HG03469 (cell line): ENCODE measurements at regions not wholly inside any gene's neighbourhood (a gene's known extent, or its start where the extent isn't known, plus 50 kb on each side); places are given as distances from the start of the nearest gene placed in this dataset.

Experiments used
- ATAC-seq: cut with Tn5 transposase; IDR thresholded peaks from one replicate; pipeline ENCODE4 v1.9.1; 2021; ENCODE audit warnings: mild to moderate bottlenecking, moderate library complexity, moderate number of reproducible peaks; ENCODE audit not compliant: unreplicated experiment

GRCh38 chr1:61627365-61627764, 97.6 kb downstream of the TM2D1 start:
- no peak for ATAC-seq

DNA sequence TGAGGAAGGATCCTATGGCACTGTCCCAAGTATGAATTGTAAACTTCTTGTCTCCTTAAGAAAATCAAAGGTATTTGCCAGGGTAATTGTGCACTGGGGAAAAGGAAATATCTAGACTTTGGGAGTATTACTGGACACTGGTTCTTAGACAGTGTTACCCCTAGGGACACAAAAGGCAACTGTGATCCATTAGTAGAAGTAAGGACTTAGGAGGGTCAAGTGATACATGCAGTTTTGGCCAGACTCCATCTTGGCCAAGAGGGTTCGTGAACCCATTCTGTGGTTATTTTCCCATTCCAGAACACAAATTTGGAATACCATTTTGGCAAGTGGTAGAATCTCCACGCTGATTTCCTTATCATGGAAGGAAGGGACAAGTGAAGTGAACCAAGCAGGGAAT, 98.1 kb downstream of the TM2D1 start:
- ATAC-seq: no peak

DNA sequence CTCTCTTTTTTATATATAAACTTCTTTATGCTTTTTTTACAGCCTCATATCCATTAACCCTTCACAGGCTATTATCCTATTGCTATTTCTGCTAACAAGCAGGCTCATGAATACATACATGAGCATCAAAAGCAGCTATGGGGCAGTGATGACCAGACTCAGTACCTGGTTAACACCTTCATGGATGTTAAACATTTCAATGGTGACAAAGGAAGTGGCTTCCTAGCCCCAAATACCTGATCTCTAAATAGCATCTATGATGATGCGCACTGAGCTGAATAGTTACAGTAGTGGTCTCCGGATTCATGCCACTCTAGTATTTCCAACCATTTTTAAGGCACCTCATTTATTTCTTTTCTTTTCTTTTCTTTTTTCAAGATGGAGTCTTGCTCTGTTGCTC, 101.1 kb downstream of the TM2D1 start:
- no peak for ATAC-seq

- ATAC-seq: no peak
Observed at GRCh38 chr1:61620536-61620935, 104.4 kb downstream of the TM2D1 start.

- ATAC-seq: no peak
Observed at GRCh38 chr1:61618755-61619154, 106.2 kb downstream of the TM2D1 start.

DNA sequence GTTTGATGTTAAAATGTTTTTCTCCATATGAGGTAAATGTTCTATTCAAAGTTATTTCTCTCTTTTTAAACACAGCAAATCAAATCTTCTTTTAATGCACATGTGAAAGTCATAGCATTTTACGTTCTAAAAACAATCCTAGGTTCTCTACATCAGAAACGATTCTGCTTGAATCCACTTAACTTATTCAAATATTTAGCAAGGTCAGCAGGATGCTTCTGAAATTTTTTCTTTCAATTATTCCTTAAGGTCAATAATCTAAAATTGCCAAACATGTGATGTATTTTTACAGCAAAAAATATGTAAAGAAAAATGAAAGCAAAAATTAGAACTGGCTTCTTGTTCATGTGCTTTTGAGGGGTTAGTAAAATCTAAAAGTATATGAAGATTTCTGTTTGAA, 106.7 kb downstream of the TM2D1 start:
- ATAC-seq: no peak

DNA sequence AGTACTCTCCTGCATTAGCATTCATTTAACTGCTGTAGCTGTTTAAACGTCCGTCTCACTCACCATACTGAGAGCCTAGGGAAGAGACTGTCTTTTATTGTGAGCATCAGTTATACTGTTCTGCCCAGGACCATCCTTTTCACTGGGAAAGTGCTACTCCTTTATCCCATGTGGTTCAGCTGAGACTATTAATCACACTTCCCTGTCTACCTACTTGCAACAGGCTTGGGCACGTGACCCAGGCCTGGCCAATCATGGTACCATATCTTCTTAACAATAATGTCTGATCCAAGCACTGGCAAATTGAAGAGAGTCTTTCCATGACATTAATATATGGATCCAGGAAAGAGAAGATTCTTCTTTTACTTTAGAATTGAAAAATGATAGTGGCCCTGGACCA, 108.1 kb downstream of the TM2D1 start:
- ATAC-seq: no peak

GRCh38 chr1:61612602-61613001, 112.3 kb downstream of the TM2D1 start:
- no peak for ATAC-seq

DNA sequence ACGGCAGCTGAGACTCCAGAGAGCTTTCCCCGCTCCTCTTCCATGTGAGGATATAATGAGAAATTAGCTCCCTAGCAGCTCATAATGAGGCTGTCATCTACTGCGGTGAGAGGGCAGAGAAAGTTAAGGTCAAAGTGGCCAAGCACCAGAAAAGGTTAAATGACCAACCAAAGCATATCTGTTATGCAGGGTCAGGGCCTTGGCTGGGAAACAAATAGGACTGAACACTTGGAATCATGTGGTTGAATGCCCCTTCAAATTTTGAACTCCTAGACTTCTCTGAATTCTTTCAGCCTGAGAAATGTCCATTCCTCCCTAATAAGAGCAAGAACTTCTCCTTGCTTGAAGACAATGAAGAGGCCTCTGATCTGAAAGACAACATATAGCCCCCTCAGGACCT, 115.9 kb downstream of the TM2D1 start:
- ATAC-seq: no peak

DNA sequence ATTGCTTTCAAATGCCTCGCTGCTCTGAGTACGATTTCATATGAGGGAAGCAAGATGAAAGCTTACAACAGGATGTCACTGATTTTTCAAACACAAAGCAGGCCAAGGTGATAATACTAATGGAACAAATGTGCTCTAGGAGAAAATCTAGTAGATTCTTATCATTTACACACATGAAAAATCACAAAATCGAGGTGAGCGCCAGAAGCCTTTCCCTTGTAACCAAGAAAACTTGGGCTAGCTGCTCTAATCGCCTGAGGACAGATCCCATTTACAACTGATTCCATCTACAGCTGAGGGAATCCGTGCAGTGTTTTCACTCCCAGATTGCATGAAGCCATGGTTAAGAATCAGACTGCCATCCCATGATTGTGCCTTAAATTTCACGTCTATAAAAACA, 117.5 kb downstream of the TM2D1 start:
- no peak for ATAC-seq

GRCh38 chr1:61606448-61607312, 118.3 kb downstream of the TM2D1 start:
- no peak for ATAC-seq

DNA sequence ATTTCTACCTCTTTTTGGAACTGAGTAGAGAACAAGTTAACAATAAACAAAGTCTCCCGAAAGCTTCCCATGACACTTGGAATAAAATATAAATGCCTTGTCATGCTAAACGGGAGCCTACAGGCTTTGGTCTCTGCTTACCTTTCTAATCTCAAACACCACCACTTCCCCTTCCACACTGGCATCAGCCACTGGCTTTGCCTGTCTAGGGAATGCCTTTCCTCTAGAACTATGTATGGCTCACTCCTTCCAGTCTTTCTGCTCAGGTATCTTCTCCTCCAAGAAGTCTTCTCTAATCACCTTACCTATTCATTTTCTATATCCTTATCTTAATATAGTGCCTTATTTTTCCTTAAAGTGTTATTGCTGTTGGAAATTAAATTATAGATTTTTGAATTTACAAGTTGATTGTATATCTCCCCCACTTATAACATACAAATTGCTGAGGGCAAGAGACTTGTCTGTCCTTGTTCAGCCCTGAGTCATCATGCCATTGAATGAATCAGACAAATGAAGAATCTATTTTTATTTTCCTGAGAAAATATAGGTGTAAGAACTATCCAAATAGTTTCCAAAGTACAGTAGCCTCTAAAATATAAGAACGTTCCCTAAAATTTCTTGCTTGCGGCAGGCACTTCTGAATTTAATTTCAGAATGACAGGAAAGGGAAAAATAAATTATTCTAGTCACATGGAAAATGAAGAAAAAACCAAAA, 119.2 kb downstream of the TM2D1 start:
- ATAC-seq: no peak

- no peak for ATAC-seq
Observed at GRCh38 chr1:61604684-61605083, 120.3 kb downstream of the TM2D1 start.

DNA sequence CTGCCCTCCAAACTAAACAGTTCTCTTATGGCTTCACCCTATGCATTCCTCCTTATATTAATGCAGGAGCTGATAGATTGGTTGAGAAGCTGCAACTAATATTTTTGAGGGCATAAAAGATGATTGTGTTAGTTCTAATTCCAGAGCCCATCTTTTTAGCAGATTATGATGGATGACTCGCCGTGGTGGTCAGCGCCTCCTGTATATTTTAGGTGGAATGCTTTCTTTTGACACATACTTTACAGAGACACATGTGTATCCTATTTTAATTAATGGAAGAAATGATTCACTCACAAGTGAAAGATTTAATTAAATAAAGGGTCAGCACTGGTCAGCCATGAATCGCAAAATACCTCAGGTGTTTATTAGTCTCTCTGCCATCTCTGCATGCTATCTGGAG, 120.7 kb downstream of the TM2D1 start:
- no peak for ATAC-seq

DNA sequence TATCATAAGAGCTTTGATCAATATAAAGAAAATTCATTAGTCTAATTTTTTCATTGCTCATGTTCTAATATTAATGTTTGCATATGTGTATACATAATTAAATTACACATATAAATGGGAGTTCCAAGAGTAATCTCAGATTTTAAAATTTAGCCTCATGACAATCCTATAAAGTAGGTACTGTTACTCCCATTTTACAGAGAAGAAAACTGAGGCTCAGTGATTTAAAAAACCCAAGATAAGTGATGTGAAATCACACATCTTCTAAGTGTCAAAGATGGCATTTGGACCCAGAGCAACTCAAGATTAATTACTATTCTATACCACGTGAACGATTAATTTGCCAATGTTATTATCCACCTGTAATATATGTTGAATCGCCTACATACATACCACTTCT, 122.3 kb downstream of the TM2D1 start:
- no peak for ATAC-seq

- ATAC-seq: no peak
Observed at GRCh38 chr1:61597601-61598000, 127.3 kb downstream of the TM2D1 start.

- no peak for ATAC-seq
Observed at GRCh38 chr1:61593331-61593730, 131.6 kb downstream of the TM2D1 start.

GRCh38 chr1:61591351-61591750, 133.6 kb downstream of the TM2D1 start:
- ATAC-seq: no peak

DNA sequence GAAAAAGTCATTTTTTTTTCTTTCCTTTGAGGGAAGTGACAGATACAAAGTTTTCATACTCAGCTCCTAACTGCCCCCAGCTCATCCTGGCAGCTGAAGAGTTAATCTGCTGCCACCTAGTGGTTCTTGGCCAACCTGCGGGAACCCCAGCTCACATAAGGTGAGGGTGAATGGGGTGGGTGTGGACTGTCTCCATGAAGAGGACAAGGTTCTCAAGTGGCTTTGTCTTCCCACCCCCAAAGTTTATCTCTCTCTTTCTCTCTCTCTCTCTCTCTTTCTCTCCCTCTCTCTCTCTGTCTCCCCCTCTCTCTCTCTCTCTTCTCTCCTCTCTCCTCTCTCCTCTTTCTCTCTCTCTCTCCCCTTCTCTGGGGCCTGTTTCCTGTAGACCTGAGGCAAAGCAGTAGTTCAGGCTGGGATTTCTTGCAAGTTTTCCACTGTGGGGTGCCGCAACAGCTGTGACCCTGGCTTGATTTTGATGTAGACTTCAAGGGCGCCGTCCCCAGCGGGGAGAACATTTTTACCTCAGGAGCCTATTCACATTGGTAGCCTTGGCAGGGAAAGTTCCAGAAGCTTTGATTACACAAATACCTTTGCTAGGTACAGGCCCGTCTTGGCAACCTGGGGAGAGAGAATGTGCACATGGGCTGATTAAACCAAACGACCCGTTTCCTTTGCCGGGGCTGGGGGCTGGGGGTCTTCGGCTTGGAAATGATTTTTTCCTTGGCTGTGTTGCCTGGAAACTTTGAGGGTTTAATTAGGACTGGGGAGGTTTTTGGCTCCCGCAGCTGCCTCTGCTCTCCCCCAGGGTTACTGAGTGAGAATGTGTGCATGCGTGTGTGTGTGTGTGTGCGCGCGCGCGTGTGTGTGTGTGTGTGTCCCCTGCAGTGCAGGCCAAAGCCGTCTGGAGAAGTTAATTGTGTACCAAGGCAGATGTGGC, 135.9 kb downstream of the TM2D1 start:
- peak; percentile 85 for ATAC-seq

DNA sequence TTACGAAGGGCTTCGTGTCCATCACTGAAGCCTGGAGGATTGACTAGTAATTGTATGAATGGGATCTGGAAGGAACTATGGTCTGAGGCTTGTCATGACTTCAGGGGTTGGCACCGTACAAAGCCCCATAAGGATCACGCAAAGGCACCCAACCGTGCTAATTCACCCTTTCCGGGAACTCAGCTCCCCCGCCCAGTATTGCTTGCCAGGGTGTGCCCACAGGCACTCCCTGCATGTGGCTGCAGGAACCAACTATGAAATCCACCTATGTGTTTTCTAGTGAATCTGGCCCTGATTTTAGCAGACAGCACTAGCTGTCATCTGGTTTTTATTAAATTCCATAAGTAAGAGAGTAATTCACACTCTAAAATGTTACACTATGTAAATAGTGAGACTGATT, 139.2 kb downstream of the TM2D1 start:
- ATAC-seq: no peak

DNA sequence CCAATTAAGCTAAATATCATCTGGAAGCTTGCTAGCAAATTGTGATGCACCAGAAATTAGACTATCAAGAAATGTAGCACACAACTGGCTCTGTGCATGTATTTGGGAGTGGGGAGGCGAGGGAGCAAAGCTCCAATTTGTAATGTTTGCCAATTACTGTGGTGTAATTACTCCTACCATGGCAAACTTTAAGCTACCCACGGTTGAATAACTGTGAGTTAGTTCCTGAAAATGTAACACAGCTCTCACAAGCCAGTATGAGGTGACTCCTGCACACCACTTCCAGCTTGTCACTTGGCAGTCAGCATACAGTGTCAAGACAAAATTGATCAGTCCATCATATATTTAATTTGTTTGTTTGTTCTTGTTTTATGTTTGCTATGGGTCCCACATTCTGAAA, 141.2 kb downstream of the TM2D1 start:
- no peak for ATAC-seq
